Retinal pigment epithelial cell (primary cell): ENCODE measurements at regions not wholly inside any gene's neighbourhood (a gene's known extent, or its start where the extent isn't known, plus 50 kb on each side); places are given as distances from the start of the nearest gene placed in this dataset.
"Not testable (repeated sequence)": the region's sequence is repeated elsewhere in the genome, so short reads cannot be mapped to it uniquely, and the experiment has no call there.

Experiments used
- DNase-seq: peaks from one replicate; pipeline ENCODE4 v3.0.0-alpha.2; 2010; ENCODE audit warnings: low read depth
- H3K4me3 ChIP-seq: 2 replicates; pipeline ENCODE4 v1.5.1; 2011; ENCODE audit warnings: mild to moderate bottlenecking, low read length, control low read depth, moderate library complexity
- TF ChIP-seq, protein P1 (sequence below): conservative IDR thresholded peaks from 2 replicates; pipeline ENCODE4 v1.5.1; 2011; ENCODE audit warnings: low read depth, low read length, control low read depth, inconsistent platforms

DNA sequence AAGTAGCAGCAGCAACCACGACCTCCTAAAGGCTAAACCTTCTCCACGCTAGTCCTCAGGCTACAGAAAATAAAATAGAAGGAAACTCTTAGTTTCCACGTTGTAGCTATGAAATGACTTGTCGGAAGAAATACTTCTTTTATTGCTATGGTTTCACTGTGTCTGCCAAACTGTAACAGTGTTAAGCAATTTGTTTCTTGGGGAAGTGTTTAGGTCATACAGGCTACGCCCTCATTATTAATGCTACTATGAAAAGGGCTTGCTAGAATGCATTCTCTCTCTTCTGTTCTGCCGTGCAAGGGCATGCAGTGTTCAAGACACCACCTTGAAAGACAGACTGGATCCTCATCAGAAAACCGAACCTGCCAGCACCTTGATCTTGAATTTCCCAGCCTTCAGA lies 462.7 kb downstream of the PLOD2 start:
- TF ChIP-seq, protein P1, sequence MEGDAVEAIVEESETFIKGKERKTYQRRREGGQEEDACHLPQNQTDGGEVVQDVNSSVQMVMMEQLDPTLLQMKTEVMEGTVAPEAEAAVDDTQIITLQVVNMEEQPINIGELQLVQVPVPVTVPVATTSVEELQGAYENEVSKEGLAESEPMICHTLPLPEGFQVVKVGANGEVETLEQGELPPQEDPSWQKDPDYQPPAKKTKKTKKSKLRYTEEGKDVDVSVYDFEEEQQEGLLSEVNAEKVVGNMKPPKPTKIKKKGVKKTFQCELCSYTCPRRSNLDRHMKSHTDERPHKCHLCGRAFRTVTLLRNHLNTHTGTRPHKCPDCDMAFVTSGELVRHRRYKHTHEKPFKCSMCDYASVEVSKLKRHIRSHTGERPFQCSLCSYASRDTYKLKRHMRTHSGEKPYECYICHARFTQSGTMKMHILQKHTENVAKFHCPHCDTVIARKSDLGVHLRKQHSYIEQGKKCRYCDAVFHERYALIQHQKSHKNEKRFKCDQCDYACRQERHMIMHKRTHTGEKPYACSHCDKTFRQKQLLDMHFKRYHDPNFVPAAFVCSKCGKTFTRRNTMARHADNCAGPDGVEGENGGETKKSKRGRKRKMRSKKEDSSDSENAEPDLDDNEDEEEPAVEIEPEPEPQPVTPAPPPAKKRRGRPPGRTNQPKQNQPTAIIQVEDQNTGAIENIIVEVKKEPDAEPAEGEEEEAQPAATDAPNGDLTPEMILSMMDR: no peak
- H3K4me3 ChIP-seq: no peak overlapping the region
- peak; percentile 8 for DNase-seq

GRCh38 chr3:145698749-145699148 lies 462.2 kb downstream of the PLOD2 start:
- H3K4me3 ChIP-seq: no peak overlapping the region
- DNase-seq: no peak
- TF ChIP-seq, protein P1: no peak

- H3K4me3 ChIP-seq: no peak overlapping the region
- TF ChIP-seq, protein P1: no peak
- DNase-seq: peak; percentile 47
Measured at GRCh38 chr3:145704020-145704419, 457.0 kb downstream of the PLOD2 start.

DNA sequence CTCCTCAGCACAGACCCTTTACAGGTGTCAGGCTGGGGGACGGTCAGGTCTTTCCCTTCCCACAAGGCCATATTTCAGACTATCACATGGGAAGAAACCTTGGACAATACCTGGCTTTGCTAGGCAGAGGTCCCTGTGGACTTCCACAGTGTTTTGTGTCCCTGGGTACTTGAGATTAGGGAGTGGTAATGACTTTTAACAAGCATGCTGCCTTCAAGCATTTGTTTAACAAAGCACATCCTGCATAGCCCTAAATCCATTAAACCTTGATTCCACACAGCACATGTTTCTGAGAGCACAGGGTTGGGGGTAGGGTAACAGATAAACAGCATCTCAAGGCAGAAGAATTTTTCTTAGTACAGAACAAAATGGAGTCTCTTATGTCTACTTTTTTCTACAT lies 451.2 kb downstream of the PLOD2 start:
- DNase-seq, H3K4me3 ChIP-seq: not testable (repeated sequence)

DNA sequence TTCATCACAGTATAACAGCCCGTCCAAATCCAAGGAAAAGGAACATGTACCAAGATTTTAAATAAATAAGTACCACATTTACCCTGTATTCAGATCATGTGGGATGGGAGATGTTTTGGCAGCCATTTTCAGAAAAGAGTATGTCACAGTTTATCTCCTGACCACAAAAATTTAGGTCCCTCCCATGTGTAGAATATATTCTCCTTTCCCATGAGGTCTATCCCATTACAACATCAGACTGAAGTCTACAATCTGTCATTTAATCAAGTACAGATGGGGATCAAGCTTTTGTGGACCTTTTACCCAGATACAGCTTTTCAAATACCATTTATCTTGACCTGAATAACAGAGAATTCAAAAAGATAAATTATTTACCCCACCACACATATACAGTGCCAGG lies 444.5 kb downstream of the PLOD2 start:
- H3K4me3 ChIP-seq: no peak overlapping the region
- TF ChIP-seq, protein P1: no peak
- no peak for DNase-seq

- no peak overlapping the region for H3K4me3 ChIP-seq
- TF ChIP-seq, protein P1: no peak
- DNase-seq: no peak
Measured at GRCh38 chr3:145719114-145719513, 441.9 kb downstream of the PLOD2 start.

DNA sequence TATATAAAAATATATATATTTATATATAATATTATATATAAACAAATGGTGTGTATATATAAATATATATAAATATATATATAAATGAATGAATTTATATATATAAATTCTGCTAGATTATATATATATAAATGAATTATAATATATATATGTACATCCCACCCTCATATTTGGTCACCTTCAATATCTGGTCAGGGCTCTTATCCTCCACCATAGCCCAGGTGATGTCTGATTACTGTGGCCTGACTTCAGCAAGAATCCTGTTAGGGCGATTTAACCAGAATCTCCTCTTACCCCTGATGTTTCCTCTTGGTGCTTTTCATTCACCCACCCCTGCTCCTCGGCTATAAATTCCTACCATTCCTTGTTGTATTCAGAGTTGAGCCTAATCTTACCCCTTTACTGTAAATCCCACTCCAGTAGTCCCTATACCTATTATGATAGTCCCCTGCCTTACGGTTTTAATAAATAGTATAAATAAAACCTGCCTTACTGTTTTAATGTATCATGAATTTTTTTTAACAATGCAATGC lies 439.6 kb downstream of the PLOD2 start:
- H3K4me3 ChIP-seq: no peak overlapping the region
- DNase-seq: no peak

More for the DNA sequence above, 439.6 kb downstream of the PLOD2 start:
- TF ChIP-seq, protein P1: no peak
